ENCODE measurements at regions not wholly inside any gene's neighbourhood (a gene's known extent, or its start where the extent isn't known, plus 50 kb on each side); places are given as distances from the start of the nearest gene placed in this dataset.

DNA sequence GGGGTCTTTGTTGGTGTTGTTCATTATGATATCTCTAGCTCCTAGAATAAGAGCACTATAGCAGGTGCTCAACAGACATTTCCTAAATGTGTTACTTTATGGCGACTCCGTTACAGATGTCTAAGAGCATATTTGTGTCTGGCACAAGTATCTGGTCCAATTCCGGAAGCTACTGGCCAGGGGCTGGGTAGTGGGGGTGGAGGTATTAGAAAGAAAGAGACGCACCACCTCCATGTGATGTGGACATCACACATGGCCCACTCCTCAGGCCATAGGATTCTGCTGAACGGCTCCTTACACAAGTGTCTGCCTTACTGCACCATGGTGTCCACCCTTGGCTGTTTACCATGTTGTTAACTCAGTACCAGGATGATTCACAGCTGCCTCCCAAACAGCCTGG is 296.8 kb upstream of the MKI67 start:
- Histone ChIP-seq H3K36me3 (ENCODE audit: control insufficient read depth in 1 of 2, insufficient read depth in 2 of 2, low read length in 2 of 2) (no peaks in the 10 kb centered on the region), H3K9ac (ENCODE audit: low read length) (no peak overlapping the region), H3K4me2 (ENCODE audit: low read length) (no peak overlapping the region), H3K27ac (ENCODE audit: low read depth, low read length) (no peak overlapping the region), H3K4me1 (ENCODE audit: control insufficient read depth in 1 of 2, insufficient read depth in 2 of 2, low read length in 2 of 2) (no peaks in the 10 kb centered on the region), H3K79me2 (ENCODE audit: insufficient read depth, low read length) (no peaks in the 10 kb centered on the region), H3K9me3 (ENCODE audit: control insufficient read depth in 1 of 2, insufficient read depth in 1 of 2, low read depth in 1 of 2, low read length in 2 of 2) (no peaks in the 10 kb centered on the region), H4K20me1 (ENCODE audit: insufficient read depth) (no peaks in the 10 kb centered on the region), H2AFZ (ENCODE audit: low read depth, low read length, poor library complexity, severe bottlenecking) (no peak overlapping the region), H3K4me3 (replicated peaks in 1 of 2; ENCODE audit: low read depth in 1 of 2, low read length in 2 of 2) (no peak overlapping the region), H3K27me3 (ENCODE audit: insufficient read depth, low read length) (peaks cover 61% of the 10 kb centered on the region), H3K9me2 (ENCODE audit: insufficient read depth) (no peaks in the 10 kb centered on the region)
- BruUV-seq (replicated peaks), result no TSS peak
- DNase-seq (ENCODE audit: low read depth, low spot score) (no peak), ATAC-seq (no peak)
- CTCF ChIA-PET, result no interaction called here
- POLR2A ChIA-PET, result no interaction called here
- no peak for TF ChIP-seq EGR1 (IDR thresholded peaks at IDR 0.05; ENCODE audit: low read depth)
- no peak for TF ChIP-seq POLR2AphosphoS5 (IDR thresholded peaks at IDR 0.05; ENCODE audit: low read depth, low read length)
- TF ChIP-seq TCF7L2 (IDR thresholded peaks at IDR 0.05; ENCODE audit: borderline replicate concordance, extremely low read depth, insufficient read depth, insufficient read length), result no peak
- TF ChIP-seq ELF1 (IDR thresholded peaks at IDR 0.05; ENCODE audit: borderline replicate concordance, low read depth), result no peak
- TF ChIP-seq EZH2phosphoT487 (IDR thresholded peaks at IDR 0.05; ENCODE audit: borderline replicate concordance), result no peak
- TF ChIP-seq, protein P1, sequence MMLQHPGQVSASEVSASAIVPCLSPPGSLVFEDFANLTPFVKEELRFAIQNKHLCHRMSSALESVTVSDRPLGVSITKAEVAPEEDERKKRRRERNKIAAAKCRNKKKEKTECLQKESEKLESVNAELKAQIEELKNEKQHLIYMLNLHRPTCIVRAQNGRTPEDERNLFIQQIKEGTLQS (IDR thresholded peaks at IDR 0.05), result no peak
- no peak for TF ChIP-seq RAD21 (IDR thresholded peaks at IDR 0.05; ENCODE audit: low read depth)
- TF ChIP-seq, protein P2, sequence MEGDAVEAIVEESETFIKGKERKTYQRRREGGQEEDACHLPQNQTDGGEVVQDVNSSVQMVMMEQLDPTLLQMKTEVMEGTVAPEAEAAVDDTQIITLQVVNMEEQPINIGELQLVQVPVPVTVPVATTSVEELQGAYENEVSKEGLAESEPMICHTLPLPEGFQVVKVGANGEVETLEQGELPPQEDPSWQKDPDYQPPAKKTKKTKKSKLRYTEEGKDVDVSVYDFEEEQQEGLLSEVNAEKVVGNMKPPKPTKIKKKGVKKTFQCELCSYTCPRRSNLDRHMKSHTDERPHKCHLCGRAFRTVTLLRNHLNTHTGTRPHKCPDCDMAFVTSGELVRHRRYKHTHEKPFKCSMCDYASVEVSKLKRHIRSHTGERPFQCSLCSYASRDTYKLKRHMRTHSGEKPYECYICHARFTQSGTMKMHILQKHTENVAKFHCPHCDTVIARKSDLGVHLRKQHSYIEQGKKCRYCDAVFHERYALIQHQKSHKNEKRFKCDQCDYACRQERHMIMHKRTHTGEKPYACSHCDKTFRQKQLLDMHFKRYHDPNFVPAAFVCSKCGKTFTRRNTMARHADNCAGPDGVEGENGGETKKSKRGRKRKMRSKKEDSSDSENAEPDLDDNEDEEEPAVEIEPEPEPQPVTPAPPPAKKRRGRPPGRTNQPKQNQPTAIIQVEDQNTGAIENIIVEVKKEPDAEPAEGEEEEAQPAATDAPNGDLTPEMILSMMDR (IDR thresholded peaks at IDR 0.05 in 2 of 3, conservative IDR thresholded peaks at IDR 0.05 in 1 of 3; ENCODE audit: borderline replicate concordance in 1 of 3, insufficient read depth in 1 of 3, low read depth in 2 of 3, low read length in 2 of 3), result no peak
- TF ChIP-seq ZFX (IDR thresholded peaks at IDR 0.05), result no peak
- TF ChIP-seq CBX3 (IDR thresholded peaks at IDR 0.05; ENCODE audit: low read depth), result no peak
- TF ChIP-seq ZNF274 (IDR thresholded peaks at IDR 0.05; ENCODE audit: low read depth, low read length), result no peak
- TF ChIP-seq SRF (IDR thresholded peaks at IDR 0.05; ENCODE audit: low read depth), result no peak
- no peak for TF ChIP-seq YY1 (IDR thresholded peaks at IDR 0.05; ENCODE audit: extremely low read depth, insufficient replicate concordance, low read depth, low read length)
- no peak for TF ChIP-seq JUND (IDR thresholded peaks at IDR 0.05)
- TF ChIP-seq SP1 (IDR thresholded peaks at IDR 0.05; ENCODE audit: low read depth), result no peak
- TF ChIP-seq SIN3A (IDR thresholded peaks at IDR 0.05; ENCODE audit: low read depth), result no peak
- TF ChIP-seq EZH2 (IDR thresholded peaks at IDR 0.05), result no peak
- TF ChIP-seq, protein P3, sequence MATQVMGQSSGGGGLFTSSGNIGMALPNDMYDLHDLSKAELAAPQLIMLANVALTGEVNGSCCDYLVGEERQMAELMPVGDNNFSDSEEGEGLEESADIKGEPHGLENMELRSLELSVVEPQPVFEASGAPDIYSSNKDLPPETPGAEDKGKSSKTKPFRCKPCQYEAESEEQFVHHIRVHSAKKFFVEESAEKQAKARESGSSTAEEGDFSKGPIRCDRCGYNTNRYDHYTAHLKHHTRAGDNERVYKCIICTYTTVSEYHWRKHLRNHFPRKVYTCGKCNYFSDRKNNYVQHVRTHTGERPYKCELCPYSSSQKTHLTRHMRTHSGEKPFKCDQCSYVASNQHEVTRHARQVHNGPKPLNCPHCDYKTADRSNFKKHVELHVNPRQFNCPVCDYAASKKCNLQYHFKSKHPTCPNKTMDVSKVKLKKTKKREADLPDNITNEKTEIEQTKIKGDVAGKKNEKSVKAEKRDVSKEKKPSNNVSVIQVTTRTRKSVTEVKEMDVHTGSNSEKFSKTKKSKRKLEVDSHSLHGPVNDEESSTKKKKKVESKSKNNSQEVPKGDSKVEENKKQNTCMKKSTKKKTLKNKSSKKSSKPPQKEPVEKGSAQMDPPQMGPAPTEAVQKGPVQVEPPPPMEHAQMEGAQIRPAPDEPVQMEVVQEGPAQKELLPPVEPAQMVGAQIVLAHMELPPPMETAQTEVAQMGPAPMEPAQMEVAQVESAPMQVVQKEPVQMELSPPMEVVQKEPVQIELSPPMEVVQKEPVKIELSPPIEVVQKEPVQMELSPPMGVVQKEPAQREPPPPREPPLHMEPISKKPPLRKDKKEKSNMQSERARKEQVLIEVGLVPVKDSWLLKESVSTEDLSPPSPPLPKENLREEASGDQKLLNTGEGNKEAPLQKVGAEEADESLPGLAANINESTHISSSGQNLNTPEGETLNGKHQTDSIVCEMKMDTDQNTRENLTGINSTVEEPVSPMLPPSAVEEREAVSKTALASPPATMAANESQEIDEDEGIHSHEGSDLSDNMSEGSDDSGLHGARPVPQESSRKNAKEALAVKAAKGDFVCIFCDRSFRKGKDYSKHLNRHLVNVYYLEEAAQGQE (IDR thresholded peaks at IDR 0.05; ENCODE audit: low read depth), result no peak
- intact Hi-C loops (cut with micrococcal nuclease), result no loop called here
- RAD21 ChIA-PET (ENCODE audit: low non-redundant PET in 1 of 2, low total read pairs in 2 of 2, uncharacterized antibody in 2 of 2, unreplicated experiment in 2 of 2), result no interaction called here
